Adipocyte (in vitro differentiated cells): ENCODE measurements at regions not wholly inside any gene's neighbourhood (a gene's known extent, or its start where the extent isn't known, plus 50 kb on each side); places are given as distances from the start of the nearest gene placed in this dataset.
A peak's percentile ranks its signal among the peaks of the same experiment; 100 is the strongest.

ENCODE experiments used
- DNase-seq: peaks from one replicate; pipeline ENCODE4 v3.0.0-alpha.2; 2015; ENCODE audit warnings: low read depth
- H3K27me3 ChIP-seq: replicated peaks from 2 replicates; pipeline ENCODE4 v1.7.0; 2013; ENCODE audit warnings: mild to moderate bottlenecking, low read length, moderate library complexity; ENCODE audit not compliant: control insufficient read depth, insufficient read depth
- H3K36me3 ChIP-seq: 2 replicates; pipeline ENCODE4 v1.7.0; 2013; ENCODE audit warnings: low read length, mild to moderate bottlenecking, moderate library complexity; ENCODE audit not compliant: control insufficient read depth, insufficient read depth, severe bottlenecking
- H3K4me1 ChIP-seq: 2 replicates; pipeline ENCODE4 v1.7.0; 2013; ENCODE audit warnings: mild to moderate bottlenecking, low read length, moderate library complexity; ENCODE audit not compliant: control insufficient read depth, insufficient read depth
- H3K4me3 ChIP-seq: 2 replicates; pipeline ENCODE4 v1.7.0; 2013; ENCODE audit warnings: mild to moderate bottlenecking, low read length, moderate library complexity
- H3K9ac ChIP-seq: 2 replicates; pipeline ENCODE4 v1.7.0; 2013; ENCODE audit warnings: mild to moderate bottlenecking, low read length, moderate library complexity
- H3K9me3 ChIP-seq: 2 replicates; pipeline ENCODE4 v1.7.0; 2013; ENCODE audit warnings: mild to moderate bottlenecking, low read length, moderate library complexity; ENCODE audit not compliant: control insufficient read depth

DNA sequence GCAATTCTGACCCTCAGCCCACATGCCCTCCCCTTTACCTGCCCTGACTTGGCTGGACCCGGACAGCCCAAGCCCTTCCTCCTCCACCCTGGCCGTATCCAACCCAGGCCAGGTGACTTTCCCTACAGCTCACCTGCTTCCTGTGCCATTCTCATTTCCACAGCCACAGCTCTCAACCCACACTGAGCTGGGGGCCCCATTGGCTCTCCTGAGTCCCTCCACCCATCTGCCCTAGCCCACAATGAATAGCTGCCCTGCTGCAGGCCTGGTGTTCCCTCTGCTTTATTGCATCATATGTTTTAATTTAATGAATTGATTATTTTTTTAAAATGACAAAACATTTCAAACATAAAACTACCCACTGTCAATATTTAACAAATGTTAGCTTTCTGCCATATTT is 118.5 kb upstream of the BACH2 start:
- Histone ChIP-seq H3K36me3 (no peaks in the 10 kb centered on the region), H3K27me3 (peaks cover 8% of the 10 kb centered on the region), H3K9ac (no peak overlapping the region), H3K4me3 (no peak overlapping the region), H3K4me1 (peaks cover 5% of the 10 kb centered on the region), H3K9me3 (no peaks in the 10 kb centered on the region)
- no peak for DNase-seq

DNA sequence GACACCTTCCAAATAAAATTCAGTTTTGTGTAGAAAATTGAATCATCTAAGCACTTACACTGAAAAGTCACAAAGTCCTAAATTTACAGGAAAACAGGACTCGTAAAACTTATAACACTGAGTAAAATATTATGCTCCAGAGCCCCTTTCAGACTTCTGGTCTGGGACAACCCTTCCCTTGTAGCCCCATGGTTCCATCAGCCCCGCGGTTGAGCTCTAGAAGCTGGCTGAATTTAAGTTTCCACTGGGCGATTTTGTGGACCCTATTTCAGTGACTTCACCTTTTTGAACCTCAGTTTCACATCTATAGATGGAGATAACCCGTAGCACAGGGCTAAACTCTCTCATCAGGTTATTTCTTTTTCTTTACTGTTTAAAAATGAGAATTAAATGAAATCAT is 117.7 kb upstream of the BACH2 start:
- Histone ChIP-seq H3K27me3 (peaks cover 8% of the 10 kb centered on the region), H3K36me3 (no peaks in the 10 kb centered on the region), H3K9ac (no peak overlapping the region), H3K4me3 (no peak overlapping the region), H3K4me1 (peaks cover 5% of the 10 kb centered on the region), H3K9me3 (no peaks in the 10 kb centered on the region)
- no peak for DNase-seq

DNA sequence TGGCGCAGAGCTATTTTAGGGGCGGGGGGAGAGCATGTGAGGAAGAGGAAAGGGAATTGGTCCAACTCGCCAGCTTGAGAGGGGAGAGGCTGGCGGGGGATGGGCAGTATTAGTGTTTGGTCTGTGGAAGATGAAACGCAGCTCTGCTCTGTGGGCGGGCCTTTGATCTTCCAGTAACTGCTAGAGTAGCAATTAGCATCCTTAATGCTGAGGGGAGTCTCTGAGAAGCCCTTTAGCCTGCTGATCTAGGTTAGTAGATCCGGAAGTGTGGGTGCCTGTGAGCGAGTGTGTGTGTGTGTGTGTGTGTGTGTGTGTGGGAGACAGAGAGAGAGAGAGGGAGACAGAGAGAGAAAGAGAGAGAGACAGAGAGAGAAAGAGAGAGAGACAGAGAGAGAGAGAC is 117.2 kb upstream of the BACH2 start:
- no peak for DNase-seq
- H3K27me3 ChIP-seq = peaks cover 8% of the 10 kb centered on the region

DNA sequence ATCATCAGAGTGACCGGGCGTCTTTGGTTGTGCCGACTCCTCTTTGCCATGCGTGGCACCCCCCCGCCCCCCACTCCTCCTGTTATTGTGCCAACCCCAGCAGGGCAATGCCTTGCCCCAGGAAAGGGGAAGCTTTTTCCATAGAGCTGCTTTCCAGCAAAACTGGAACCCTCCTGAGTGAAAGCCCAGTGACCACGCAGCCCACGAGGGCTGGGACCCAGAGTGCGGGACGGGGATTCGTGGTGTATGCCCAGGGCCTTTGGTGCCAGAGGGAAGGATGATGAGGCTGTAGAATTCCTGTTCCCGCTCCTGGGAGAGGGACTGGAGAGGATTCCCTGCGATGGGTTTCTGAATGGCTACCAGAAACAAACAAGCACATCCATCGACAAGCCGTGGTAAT is 116.8 kb upstream of the BACH2 start:
- Histone ChIP-seq H3K4me3 (peak overlapping the region; percentile 20), H3K36me3 (no peaks in the 10 kb centered on the region), H3K4me1 (peaks cover 5% of the 10 kb centered on the region), H3K27me3 (peaks cover 8% of the 10 kb centered on the region), H3K9me3 (no peaks in the 10 kb centered on the region), H3K9ac (no peak overlapping the region)
- no peak for DNase-seq

More for the DNA sequence above, 117.2 kb upstream of the BACH2 start:
- H3K4me3 ChIP-seq = peak overlapping the region; percentile 20
- H3K9me3 ChIP-seq = no peaks in the 10 kb centered on the region
- H3K9ac ChIP-seq = no peak overlapping the region
- H3K36me3 ChIP-seq = no peaks in the 10 kb centered on the region
- H3K4me1 ChIP-seq = peaks cover 5% of the 10 kb centered on the region

DNA sequence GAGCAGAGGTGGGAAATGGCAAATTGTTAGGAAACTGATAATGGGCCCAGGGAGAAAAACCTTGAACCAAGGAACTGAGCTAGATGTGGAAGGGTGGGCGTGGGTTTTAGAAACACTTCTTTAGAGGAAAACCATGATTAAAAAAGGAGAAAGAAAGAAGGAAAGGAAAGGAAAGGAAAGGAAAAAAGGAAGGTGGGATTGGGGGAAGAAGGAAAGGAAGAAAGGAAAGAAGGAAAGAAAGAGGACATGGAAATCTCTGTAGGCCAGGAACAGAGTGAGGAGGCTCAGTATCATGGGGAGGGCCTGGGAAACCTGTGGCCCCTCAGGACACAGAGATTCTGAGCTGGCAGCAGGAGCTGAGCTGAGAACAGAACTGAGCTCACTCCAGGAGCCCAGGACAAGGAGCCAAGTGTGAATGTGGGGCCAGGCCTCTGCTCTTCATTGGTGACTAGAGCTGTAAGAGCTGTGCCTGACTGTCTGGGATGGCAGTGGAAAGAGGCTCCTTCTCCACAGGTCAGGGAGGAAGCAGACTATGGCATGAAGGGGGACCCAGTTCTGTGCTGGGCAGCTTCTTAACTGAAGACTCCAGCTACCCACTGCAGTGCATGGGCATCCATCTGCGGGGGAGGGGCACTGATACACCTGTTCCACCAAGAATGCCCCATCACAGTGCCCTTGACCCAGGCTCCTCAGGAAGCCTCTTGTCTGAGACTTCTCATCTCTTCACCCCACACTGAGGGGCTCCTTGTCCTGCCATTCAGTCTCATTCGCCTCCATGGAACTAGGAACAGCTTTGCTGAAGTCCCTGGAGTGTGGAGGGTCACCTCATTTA is 116.1 kb upstream of the BACH2 start:
- H3K27me3 ChIP-seq = peaks cover 8% of the 10 kb centered on the region
- no peaks in the 10 kb centered on the region for H3K9me3 ChIP-seq
- H3K4me3 ChIP-seq = no peak overlapping the region
- no peaks in the 10 kb centered on the region for H3K36me3 ChIP-seq
- no peak overlapping the region for H3K9ac ChIP-seq
- H3K4me1 ChIP-seq = peaks cover 5% of the 10 kb centered on the region
- DNase-seq = no peak

DNA sequence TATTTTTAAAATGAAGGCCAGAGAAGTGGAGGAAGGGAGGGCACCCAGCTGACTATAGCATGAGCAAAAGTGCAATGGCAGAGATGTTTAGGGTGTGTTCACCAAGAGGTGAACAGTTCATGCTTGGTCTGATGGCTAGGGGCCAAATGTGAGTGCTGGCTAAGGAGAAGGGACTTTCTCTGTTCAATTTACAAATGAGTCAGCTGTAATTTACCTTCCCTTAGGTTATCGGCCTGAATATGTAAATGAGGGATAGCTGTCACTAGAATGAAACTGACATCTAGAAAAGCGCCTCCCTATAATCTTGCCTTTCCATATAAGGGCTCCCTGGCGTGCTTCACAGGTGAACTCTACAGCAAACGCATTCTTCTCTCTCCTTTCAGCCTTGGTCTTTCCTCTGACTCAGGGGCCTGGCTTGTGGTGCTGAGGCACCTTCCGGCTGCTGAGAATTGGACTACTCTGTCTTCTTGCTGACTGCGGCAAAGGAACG is 114.7 kb upstream of the BACH2 start:
- H3K36me3 ChIP-seq = no peaks in the 10 kb centered on the region
- H3K4me1 ChIP-seq = peaks cover 5% of the 10 kb centered on the region
- H3K4me3 ChIP-seq = no peak overlapping the region
- H3K9ac ChIP-seq = no peak overlapping the region
- DNase-seq = no peak
- peaks cover 8% of the 10 kb centered on the region for H3K27me3 ChIP-seq
- H3K9me3 ChIP-seq = no peaks in the 10 kb centered on the region

DNA sequence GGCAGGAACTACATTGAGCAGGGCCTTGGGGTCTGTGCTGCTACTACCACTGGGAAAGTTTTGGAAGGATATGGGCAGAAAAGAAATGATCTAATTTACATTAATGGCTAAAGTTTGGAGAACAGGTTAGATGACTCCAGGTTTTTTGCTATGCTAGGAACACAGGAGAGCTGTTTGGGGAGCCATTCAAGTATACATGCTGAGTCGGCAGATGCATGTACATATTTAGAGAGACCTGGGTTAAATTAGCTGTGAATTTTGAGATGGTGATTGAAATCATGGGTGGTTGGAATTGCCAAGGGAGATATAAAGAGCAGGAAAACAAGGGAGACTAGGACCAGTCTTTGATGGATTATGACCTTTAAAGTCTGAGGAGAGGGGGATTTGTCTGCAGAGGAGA is 113.1 kb upstream of the BACH2 start:
- Histone ChIP-seq H3K27me3 (peaks cover 8% of the 10 kb centered on the region), H3K4me1 (peaks cover 5% of the 10 kb centered on the region), H3K36me3 (no peaks in the 10 kb centered on the region), H3K9ac (no peak overlapping the region), H3K4me3 (no peak overlapping the region), H3K9me3 (no peaks in the 10 kb centered on the region)
- no peak for DNase-seq

- H3K9ac ChIP-seq = no peak overlapping the region
- peaks cover 12% of the 10 kb centered on the region for H3K4me1 ChIP-seq
- no peak for DNase-seq
- H3K9me3 ChIP-seq = no peaks in the 10 kb centered on the region
- no peak overlapping the region for H3K4me3 ChIP-seq
- H3K36me3 ChIP-seq = no peaks in the 10 kb centered on the region
- H3K27me3 ChIP-seq = peaks cover 1% of the 10 kb centered on the region
Measured at GRCh38 chr6:90406957-90407356, 110.3 kb upstream of the BACH2 start.

- Histone ChIP-seq H3K4me1 (peaks cover 12% of the 10 kb centered on the region), H3K27me3 (peaks cover 6% of the 10 kb centered on the region), H3K9me3 (no peaks in the 10 kb centered on the region), H3K4me3 (no peak overlapping the region), H3K9ac (no peak overlapping the region), H3K36me3 (no peaks in the 10 kb centered on the region)
- DNase-seq = peak; percentile 28
Measured at GRCh38 chr6:90406142-90406794, 109.6 kb upstream of the BACH2 start.

- peaks cover 19% of the 10 kb centered on the region for H3K27me3 ChIP-seq
- no peaks in the 10 kb centered on the region for H3K36me3 ChIP-seq
- no peaks in the 10 kb centered on the region for H3K9me3 ChIP-seq
- H3K4me3 ChIP-seq = no peak overlapping the region
- peaks cover 12% of the 10 kb centered on the region for H3K4me1 ChIP-seq
- DNase-seq = peak; percentile 66
- H3K9ac ChIP-seq = no peak overlapping the region
Measured at GRCh38 chr6:90403489-90404381, 107.1 kb upstream of the BACH2 start.

GRCh38 chr6:90402831-90403192 is 106.2 kb upstream of the BACH2 start:
- H3K4me1 ChIP-seq = peaks cover 12% of the 10 kb centered on the region
- H3K36me3 ChIP-seq = no peaks in the 10 kb centered on the region
- peaks cover 28% of the 10 kb centered on the region for H3K27me3 ChIP-seq
- no peak for DNase-seq
- no peak overlapping the region for H3K9ac ChIP-seq
- H3K9me3 ChIP-seq = no peaks in the 10 kb centered on the region
- no peak overlapping the region for H3K4me3 ChIP-seq
